ENCODE measurements at regions not wholly inside any gene's neighbourhood (a gene's known extent, or its start where the extent isn't known, plus 50 kb on each side); places are given as distances from the start of the nearest gene placed in this dataset.

DNA sequence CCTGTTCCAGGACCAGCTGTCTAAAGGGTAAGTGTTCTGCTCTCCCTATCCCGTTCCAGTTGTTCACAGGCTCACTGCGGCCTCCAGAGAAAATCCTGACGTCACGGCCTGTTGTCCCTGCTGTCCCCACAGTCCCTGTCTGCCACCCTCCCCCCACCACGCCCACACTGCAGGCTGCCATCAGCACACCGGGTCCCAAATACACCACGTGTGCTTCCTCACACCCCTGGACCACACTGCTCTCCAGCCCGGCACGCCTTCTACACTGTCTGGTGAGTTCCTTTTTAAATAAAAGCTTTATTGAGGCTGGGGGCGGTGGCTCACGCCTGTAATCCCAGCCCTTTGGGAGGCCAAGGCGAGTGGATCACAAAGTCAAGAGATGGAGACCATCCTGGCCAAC lies 88.3 kb upstream of the RUFY1 start:
- Histone ChIP-seq H3K36me3 (ENCODE audit: control insufficient read depth in 4 of 4, insufficient read depth in 3 of 4, low read depth in 1 of 4, low read length in 3 of 4) (no peaks in the 10 kb centered on the region), H3K9ac (ENCODE audit: low read depth in 1 of 2, low read length in 2 of 2) (no peak overlapping the region), H3K4me1 (ENCODE audit: control insufficient read depth in 4 of 4, insufficient read depth in 4 of 4, low read length in 3 of 4) (no peaks in the 10 kb centered on the region), H3K4me3 (ENCODE audit: low read depth in 1 of 3, low read length in 3 of 3) (no peak overlapping the region), H3K27ac (ENCODE audit: low read depth in 1 of 2, low read length in 2 of 2) (no peak overlapping the region), H3K9me3 (ENCODE audit: control insufficient read depth in 4 of 4, low read length in 3 of 4) (peaks cover 0 to 5% (median 0%) of the 10 kb centered on the region in 4 donors), H3K27me3 (ENCODE audit: control insufficient read depth in 4 of 4, insufficient read depth in 4 of 4, low read length in 3 of 4) (no peaks in the 10 kb centered on the region)
- TF ChIP-seq, protein P1, sequence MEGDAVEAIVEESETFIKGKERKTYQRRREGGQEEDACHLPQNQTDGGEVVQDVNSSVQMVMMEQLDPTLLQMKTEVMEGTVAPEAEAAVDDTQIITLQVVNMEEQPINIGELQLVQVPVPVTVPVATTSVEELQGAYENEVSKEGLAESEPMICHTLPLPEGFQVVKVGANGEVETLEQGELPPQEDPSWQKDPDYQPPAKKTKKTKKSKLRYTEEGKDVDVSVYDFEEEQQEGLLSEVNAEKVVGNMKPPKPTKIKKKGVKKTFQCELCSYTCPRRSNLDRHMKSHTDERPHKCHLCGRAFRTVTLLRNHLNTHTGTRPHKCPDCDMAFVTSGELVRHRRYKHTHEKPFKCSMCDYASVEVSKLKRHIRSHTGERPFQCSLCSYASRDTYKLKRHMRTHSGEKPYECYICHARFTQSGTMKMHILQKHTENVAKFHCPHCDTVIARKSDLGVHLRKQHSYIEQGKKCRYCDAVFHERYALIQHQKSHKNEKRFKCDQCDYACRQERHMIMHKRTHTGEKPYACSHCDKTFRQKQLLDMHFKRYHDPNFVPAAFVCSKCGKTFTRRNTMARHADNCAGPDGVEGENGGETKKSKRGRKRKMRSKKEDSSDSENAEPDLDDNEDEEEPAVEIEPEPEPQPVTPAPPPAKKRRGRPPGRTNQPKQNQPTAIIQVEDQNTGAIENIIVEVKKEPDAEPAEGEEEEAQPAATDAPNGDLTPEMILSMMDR (IDR thresholded peaks at IDR 0.05; ENCODE audit: low read depth, low read length, missing input control): no peak
- TF ChIP-seq, protein P2, sequence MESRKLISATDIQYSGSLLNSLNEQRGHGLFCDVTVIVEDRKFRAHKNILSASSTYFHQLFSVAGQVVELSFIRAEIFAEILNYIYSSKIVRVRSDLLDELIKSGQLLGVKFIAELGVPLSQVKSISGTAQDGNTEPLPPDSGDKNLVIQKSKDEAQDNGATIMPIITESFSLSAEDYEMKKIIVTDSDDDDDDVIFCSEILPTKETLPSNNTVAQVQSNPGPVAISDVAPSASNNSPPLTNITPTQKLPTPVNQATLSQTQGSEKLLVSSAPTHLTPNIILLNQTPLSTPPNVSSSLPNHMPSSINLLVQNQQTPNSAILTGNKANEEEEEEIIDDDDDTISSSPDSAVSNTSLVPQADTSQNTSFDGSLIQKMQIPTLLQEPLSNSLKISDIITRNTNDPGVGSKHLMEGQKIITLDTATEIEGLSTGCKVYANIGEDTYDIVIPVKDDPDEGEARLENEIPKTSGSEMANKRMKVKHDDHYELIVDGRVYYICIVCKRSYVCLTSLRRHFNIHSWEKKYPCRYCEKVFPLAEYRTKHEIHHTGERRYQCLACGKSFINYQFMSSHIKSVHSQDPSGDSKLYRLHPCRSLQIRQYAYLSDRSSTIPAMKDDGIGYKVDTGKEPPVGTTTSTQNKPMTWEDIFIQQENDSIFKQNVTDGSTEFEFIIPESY (IDR thresholded peaks at IDR 0.05): no peak
- TF ChIP-seq GABPA (IDR thresholded peaks at IDR 0.05 in 1 of 2, conservative IDR thresholded peaks at IDR 0.05 in 1 of 2) (no peak), SP1 (IDR thresholded peaks at IDR 0.05) (no peak), HNF4A (conservative IDR thresholded peaks at IDR 0.05) (no peak), FOXA1 (IDR thresholded peaks at IDR 0.05) (no peak), EGR1 (IDR thresholded peaks at IDR 0.05; ENCODE audit: low read depth in 2 of 2) (no peak), JUND (IDR thresholded peaks at IDR 0.05) (no peak), TAF1 (conservative IDR thresholded peaks at IDR 0.05) (no peak), FOXA2 (IDR thresholded peaks at IDR 0.05) (no peak), RXRA (IDR thresholded peaks at IDR 0.05) (no peak), NR2F2 (IDR thresholded peaks at IDR 0.05) (no peak), HNF4G (IDR thresholded peaks at IDR 0.05) (no peak), RAD21 (IDR thresholded peaks at IDR 0.05) (no peak), YY1 (IDR thresholded peaks at IDR 0.05) (no peak)
- TF ChIP-seq, protein P3, sequence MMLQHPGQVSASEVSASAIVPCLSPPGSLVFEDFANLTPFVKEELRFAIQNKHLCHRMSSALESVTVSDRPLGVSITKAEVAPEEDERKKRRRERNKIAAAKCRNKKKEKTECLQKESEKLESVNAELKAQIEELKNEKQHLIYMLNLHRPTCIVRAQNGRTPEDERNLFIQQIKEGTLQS (IDR thresholded peaks at IDR 0.05): no peak
- TF ChIP-seq, protein P4, sequence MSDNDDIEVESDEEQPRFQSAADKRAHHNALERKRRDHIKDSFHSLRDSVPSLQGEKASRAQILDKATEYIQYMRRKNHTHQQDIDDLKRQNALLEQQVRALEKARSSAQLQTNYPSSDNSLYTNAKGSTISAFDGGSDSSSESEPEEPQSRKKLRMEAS (IDR thresholded peaks at IDR 0.05): no peak
- TF ChIP-seq, protein P5, sequence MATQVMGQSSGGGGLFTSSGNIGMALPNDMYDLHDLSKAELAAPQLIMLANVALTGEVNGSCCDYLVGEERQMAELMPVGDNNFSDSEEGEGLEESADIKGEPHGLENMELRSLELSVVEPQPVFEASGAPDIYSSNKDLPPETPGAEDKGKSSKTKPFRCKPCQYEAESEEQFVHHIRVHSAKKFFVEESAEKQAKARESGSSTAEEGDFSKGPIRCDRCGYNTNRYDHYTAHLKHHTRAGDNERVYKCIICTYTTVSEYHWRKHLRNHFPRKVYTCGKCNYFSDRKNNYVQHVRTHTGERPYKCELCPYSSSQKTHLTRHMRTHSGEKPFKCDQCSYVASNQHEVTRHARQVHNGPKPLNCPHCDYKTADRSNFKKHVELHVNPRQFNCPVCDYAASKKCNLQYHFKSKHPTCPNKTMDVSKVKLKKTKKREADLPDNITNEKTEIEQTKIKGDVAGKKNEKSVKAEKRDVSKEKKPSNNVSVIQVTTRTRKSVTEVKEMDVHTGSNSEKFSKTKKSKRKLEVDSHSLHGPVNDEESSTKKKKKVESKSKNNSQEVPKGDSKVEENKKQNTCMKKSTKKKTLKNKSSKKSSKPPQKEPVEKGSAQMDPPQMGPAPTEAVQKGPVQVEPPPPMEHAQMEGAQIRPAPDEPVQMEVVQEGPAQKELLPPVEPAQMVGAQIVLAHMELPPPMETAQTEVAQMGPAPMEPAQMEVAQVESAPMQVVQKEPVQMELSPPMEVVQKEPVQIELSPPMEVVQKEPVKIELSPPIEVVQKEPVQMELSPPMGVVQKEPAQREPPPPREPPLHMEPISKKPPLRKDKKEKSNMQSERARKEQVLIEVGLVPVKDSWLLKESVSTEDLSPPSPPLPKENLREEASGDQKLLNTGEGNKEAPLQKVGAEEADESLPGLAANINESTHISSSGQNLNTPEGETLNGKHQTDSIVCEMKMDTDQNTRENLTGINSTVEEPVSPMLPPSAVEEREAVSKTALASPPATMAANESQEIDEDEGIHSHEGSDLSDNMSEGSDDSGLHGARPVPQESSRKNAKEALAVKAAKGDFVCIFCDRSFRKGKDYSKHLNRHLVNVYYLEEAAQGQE (IDR thresholded peaks at IDR 0.05): no peak
- 75% methylated on average over 12 of the region's 12 CpGs for WGBS
- DNase-seq (ENCODE audit: low spot score): no peak

Measured in liver (tissue), 8 donors.